Panc1 (cell line): ENCODE measurements at regions not wholly inside any gene's neighbourhood (a gene's known extent, or its start where the extent isn't known, plus 50 kb on each side); places are given as distances from the start of the nearest gene placed in this dataset.
"Not testable (repeated sequence)": the region's sequence is repeated elsewhere in the genome, so short reads cannot be mapped to it uniquely, and the experiment has no call there.

Experiments
- ATAC-seq: fragments of 200-7000 bp; cut with Tn5 transposase; 2 replicates; pipeline ENCODE4 v1.9.1; 2020; ENCODE audit warnings: mild to moderate bottlenecking, moderate library complexity
- BruUV-seq: library from RNA; stranded (reverse); fragments of 400-500 nt; replicated peaks from 2 replicates; lab custom pipeline; 2021; lab: Mats Ljungman, UMichigan
- CTCF ChIA-PET: fragments of 300-600 bp; sonication (Branson Sonifier 250); formaldehyde crosslinking; loops from one replicate; lab custom pipeline; 2022; ENCODE audit warnings: antibody characterized with exemption; lab: Charles Lee
- POLR2A ChIA-PET: fragments of 300-600 bp; sonication (Branson Sonifier 250); formaldehyde crosslinking; loops from one replicate; lab custom pipeline; 2022; ENCODE audit warnings: antibody characterized with exemption; lab: Charles Lee
- DNase-seq: peaks from one replicate; pipeline ENCODE4 v3.0.0-alpha.2; 2010; ENCODE audit warnings: low read depth, low spot score
- H3K27ac ChIP-seq: 2 replicates; pipeline ENCODE4 v1.5.1; 2011; ENCODE audit warnings: mild to moderate bottlenecking, low read length, inconsistent platforms
- H3K27me3 ChIP-seq: fragments of 200-500 bp; sonication (Bioruptor generic); 2 replicates; pipeline ENCODE4 v1.6.0; 2014; ENCODE audit warnings: low read length, inconsistent platforms; ENCODE audit not compliant: control insufficient read depth, insufficient read depth
- H3K36me3 ChIP-seq: fragments of 200-500 bp; sonication (Bioruptor generic); 2 replicates; pipeline ENCODE4 v1.5.1; 2014; ENCODE audit warnings: inconsistent platforms, mild to moderate bottlenecking, low read length, moderate library complexity; ENCODE audit not compliant: control insufficient read depth, insufficient read depth
- H3K4me1 ChIP-seq: 2 replicates; pipeline ENCODE4 v1.5.1; 2011; ENCODE audit warnings: inconsistent platforms, mild to moderate bottlenecking, low read length, moderate library complexity; ENCODE audit not compliant: control insufficient read depth, insufficient read depth
- H3K4me3 ChIP-seq, 2 experiments: 2 replicates each; pipeline ENCODE4 v1.5.1; 2011 to 2012; ENCODE audit warnings: low read depth in 2 of 2, low read length in 2 of 2, mild to moderate bottlenecking in 2 of 2, inconsistent platforms in 1 of 2, moderate library complexity in 1 of 2
- H3K9me3 ChIP-seq: fragments of 200-500 bp; sonication (Bioruptor generic); 2 replicates; pipeline ENCODE4 v1.5.1; 2014; ENCODE audit warnings: low read depth, mild to moderate bottlenecking, inconsistent platforms, low read length, moderate library complexity; ENCODE audit not compliant: control insufficient read depth, insufficient read depth
- CTCF ChIP-seq: fragments of 450-650 bp; IDR thresholded peaks from 2 replicates; pipeline ENCODE4 v1.5.1; 2017; ENCODE audit warnings: mild to moderate bottlenecking
- POLR2AphosphoS5 ChIP-seq: IDR thresholded peaks from 2 replicates; pipeline ENCODE4 v1.6.1; 2012; ENCODE audit warnings: mild to moderate bottlenecking, low read depth, low read length, moderate library complexity
- SIN3A ChIP-seq: IDR thresholded peaks from 2 replicates; pipeline ENCODE4 v1.6.1; 2012; ENCODE audit warnings: low read depth, mild to moderate bottlenecking, low read length, moderate library complexity, borderline replicate concordance; ENCODE audit not compliant: insufficient read depth
- TCF7L2 ChIP-seq: IDR thresholded peaks from 2 replicates; pipeline ENCODE4 v1.6.1; 2011; ENCODE audit warnings: mild to moderate bottlenecking, low read depth, low read length, inconsistent platforms
- in situ Hi-C: cut with HindIII; loops from 2 replicates; pipeline ENCODE4 v1.10.0; 2016; ENCODE audit warnings: low sequenced_read_pairs, low pct_unique_long_range_greater_than_20kb
- intact Hi-C: fragments of 100-400 bp; cut with micrococcal nuclease; formaldehyde crosslinking; loops from one replicate; pipeline ENCODE4 v1.10.0; 2022; ENCODE audit not compliant: unreplicated experiment
- TF ChIP-seq, protein P1 (sequence below), 2 experiments: IDR thresholded peaks; 2 replicates each; pipeline ENCODE4 v1.6.1; 2011 to 2012; ENCODE audit warnings: low read depth in 2 of 2, control low read depth in 1 of 2, low read length in 1 of 2, mild to moderate bottlenecking in 1 of 2, moderate library complexity in 1 of 2; ENCODE audit not compliant: insufficient read depth in 1 of 2

DNA sequence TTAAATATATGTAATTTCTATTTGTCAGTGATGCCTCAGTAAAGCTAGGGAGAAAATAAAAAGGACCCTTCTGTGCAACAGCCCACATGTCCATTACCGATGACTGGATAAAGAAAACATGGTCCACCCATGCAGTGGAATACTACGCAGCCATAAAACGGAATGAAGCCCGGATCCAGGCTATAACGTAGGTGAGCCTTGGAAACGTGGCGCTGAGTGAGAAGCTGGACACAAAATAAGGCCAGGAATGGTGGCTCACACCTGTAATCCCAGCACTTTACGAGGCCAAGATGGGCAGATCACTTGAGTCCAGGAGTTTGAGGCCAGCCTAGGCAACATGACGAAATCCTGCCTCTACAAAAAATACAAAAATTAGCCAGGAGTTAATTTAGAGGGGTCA, 98.2 kb downstream of the CRLF3 start:
- ATAC-seq = not testable (repeated sequence)

GRCh38 chr17:30724034-30724650, 100.3 kb downstream of the CRLF3 start:
- BruUV-seq, POLR2A ChIA-PET, DNase-seq, in situ Hi-C loops, H3K9me3 ChIP-seq, H3K4me3 ChIP-seq, H3K27me3 ChIP-seq, H3K27ac ChIP-seq, H3K36me3 ChIP-seq, CTCF ChIA-PET, ATAC-seq, H3K4me1 ChIP-seq, intact Hi-C loops: not testable (repeated sequence)

More for the DNA sequence above, 98.2 kb downstream of the CRLF3 start:
- H3K27me3 ChIP-seq, intact Hi-C loops, H3K9me3 ChIP-seq, POLR2A ChIA-PET, H3K4me1 ChIP-seq, H3K4me3 ChIP-seq, H3K36me3 ChIP-seq, CTCF ChIA-PET, DNase-seq, H3K27ac ChIP-seq, BruUV-seq, in situ Hi-C loops: not testable (repeated sequence)

- H3K9me3 ChIP-seq, DNase-seq, POLR2A ChIA-PET, intact Hi-C loops, in situ Hi-C loops, ATAC-seq, H3K4me1 ChIP-seq, H3K27me3 ChIP-seq, CTCF ChIA-PET, BruUV-seq, H3K27ac ChIP-seq, H3K4me3 ChIP-seq, H3K36me3 ChIP-seq: not testable (repeated sequence)
Observed at GRCh38 chr17:30722114-30722780, 102.2 kb downstream of the CRLF3 start.

DNA sequence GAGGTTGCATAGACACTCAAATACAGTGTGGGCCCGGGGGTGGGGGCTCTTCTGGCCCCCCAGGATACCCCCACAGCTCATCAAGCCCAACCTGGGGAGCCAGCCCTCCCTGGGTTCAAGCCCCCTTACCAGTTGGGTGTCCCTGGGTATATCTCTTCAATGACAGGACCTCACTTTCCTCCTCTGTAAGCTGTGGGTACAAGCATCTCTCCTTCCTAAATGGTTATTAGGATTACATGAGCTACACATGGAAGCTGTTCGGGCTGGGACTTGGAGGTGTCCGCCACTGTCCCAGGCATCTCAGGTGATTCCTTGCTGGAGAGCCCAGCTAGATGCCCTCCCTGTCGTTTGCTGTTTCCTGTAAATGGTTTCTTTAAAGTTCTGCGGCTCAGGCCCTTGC, 103.5 kb downstream of the CRLF3 start:
- DNase-seq, H3K9me3 ChIP-seq, H3K27me3 ChIP-seq, H3K27ac ChIP-seq, BruUV-seq, ATAC-seq, in situ Hi-C loops, H3K4me3 ChIP-seq, POLR2A ChIA-PET, H3K36me3 ChIP-seq, intact Hi-C loops, H3K4me1 ChIP-seq: not testable (repeated sequence)
- CTCF ChIA-PET = interaction anchor here (0.7 kb wide), 1 partner anchor 9 kb away, joined by 3 read pairs; no protein-coding TSS in a partner anchor

DNA sequence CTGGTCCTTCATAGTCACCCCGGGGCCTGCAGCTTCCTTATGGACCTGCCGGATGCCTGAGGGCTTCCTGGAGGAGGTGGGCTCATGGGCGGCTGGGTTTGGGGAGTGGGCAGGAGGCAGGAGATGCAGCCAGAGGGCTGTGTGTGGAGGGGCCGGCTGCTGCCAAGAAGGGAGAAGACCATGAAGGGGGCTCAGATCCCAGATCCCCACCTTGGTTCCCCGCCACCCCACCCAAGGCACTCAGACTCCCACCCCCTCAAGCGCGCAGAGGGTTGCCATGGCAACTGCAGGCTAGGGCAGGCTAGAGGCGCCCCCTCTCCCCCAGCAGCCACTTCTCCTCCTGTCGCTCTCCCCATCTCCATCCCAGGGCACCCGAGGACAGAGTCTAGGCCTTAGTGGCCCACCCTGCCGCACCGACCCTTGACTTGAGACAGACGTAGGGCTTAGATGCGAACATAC, 104.5 kb downstream of the CRLF3 start:
- Histone ChIP-seq H3K4me1 (no peaks in the 10 kb centered on the region), H3K9me3 (no peaks in the 10 kb centered on the region), H3K27me3 (no peaks in the 10 kb centered on the region), H3K36me3 (no peaks in the 10 kb centered on the region), H3K4me3 (no peak overlapping the region), H3K27ac (no peak overlapping the region)
- ChIA-PET POLR2A (no interaction called here), CTCF (interaction anchor here (0.6 to 0.7 kb wide), 2 partner anchors 28 to 1079 kb away, joined by 3 to 4 read pairs; no protein-coding TSS in a partner anchor)
- no peak for ATAC-seq
- in situ Hi-C loops = no loop called here
- intact Hi-C loops = no loop called here
- no TSS peak for BruUV-seq
- TF ChIP-seq SIN3A = no peak
- no peak for TF ChIP-seq POLR2AphosphoS5
- no peak for TF ChIP-seq CTCF
- TF ChIP-seq, protein P1, sequence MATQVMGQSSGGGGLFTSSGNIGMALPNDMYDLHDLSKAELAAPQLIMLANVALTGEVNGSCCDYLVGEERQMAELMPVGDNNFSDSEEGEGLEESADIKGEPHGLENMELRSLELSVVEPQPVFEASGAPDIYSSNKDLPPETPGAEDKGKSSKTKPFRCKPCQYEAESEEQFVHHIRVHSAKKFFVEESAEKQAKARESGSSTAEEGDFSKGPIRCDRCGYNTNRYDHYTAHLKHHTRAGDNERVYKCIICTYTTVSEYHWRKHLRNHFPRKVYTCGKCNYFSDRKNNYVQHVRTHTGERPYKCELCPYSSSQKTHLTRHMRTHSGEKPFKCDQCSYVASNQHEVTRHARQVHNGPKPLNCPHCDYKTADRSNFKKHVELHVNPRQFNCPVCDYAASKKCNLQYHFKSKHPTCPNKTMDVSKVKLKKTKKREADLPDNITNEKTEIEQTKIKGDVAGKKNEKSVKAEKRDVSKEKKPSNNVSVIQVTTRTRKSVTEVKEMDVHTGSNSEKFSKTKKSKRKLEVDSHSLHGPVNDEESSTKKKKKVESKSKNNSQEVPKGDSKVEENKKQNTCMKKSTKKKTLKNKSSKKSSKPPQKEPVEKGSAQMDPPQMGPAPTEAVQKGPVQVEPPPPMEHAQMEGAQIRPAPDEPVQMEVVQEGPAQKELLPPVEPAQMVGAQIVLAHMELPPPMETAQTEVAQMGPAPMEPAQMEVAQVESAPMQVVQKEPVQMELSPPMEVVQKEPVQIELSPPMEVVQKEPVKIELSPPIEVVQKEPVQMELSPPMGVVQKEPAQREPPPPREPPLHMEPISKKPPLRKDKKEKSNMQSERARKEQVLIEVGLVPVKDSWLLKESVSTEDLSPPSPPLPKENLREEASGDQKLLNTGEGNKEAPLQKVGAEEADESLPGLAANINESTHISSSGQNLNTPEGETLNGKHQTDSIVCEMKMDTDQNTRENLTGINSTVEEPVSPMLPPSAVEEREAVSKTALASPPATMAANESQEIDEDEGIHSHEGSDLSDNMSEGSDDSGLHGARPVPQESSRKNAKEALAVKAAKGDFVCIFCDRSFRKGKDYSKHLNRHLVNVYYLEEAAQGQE (IDR thresholded peaks at IDR 0.05; ENCODE audit: insufficient read depth in 1 of 2, low read depth in 2 of 2, low read length in 1 of 2) = no peak
- no peak for TF ChIP-seq TCF7L2
- DNase-seq = no peak
